ENCODE measurements at regions not wholly inside any gene's neighbourhood (a gene's known extent, or its start where the extent isn't known, plus 50 kb on each side); places are given as distances from the start of the nearest gene placed in this dataset.

- Histone ChIP-seq H3K9me3 (no peaks in the 10 kb centered on the region), H3K27me3 (no peaks in the 10 kb centered on the region), H3K36me3 (no peaks in the 10 kb centered on the region), H3K4me1 (peaks cover 0 to 9% (median 0%) of the 10 kb centered on the region in 9 donors), H3K27ac (no peak overlapping the region), H3K4me3 (no peak overlapping the region)
- DNase-seq (no peak), ATAC-seq (no peak)
- intact Hi-C loops (cut with DNase I) = no loop called here
- 75% methylated on average over 5 of the region's 5 CpGs for WGBS, 2 donors
- no peak for TF ChIP-seq CTCF (IDR thresholded peaks at IDR 0.05)
Observed at GRCh38 chr1:68801440-68801839, 304.6 kb upstream of the DEPDC1 start.

GRCh38 chr1:68805097-68805641 lies 308.3 kb upstream of the DEPDC1 start:
- ATAC-seq (no peak), DNase-seq (no peak)
- intact Hi-C loops (cut with DNase I) = no loop called here
- H3K4me1 ChIP-seq = peaks cover 0 to 3% (median 0%) of the 10 kb centered on the region in 9 donors
- TF ChIP-seq CTCF (IDR thresholded peaks at IDR 0.05) = no peak
- WGBS, 2 donors = 87 to 94% methylated on average over 2 of the region's 2 CpGs
- H3K27ac ChIP-seq = no peak overlapping the region
- H3K9me3 ChIP-seq = no peaks in the 10 kb centered on the region
- H3K27me3 ChIP-seq = no peaks in the 10 kb centered on the region
- no peaks in the 10 kb centered on the region for H3K36me3 ChIP-seq
- no peak overlapping the region for H3K4me3 ChIP-seq

GRCh38 chr1:68808351-68808750 lies 311.5 kb upstream of the DEPDC1 start:
- ATAC-seq (no peak), DNase-seq (no peak)
- Histone ChIP-seq H3K36me3 (no peaks in the 10 kb centered on the region), H3K27me3 (no peaks in the 10 kb centered on the region), H3K9me3 (no peaks in the 10 kb centered on the region), H3K4me1 (peaks cover 0 to 3% (median 0%) of the 10 kb centered on the region in 9 donors), H3K4me3 (no peak overlapping the region), H3K27ac (no peak overlapping the region)
- intact Hi-C loops (cut with DNase I) = no loop called here
- 10 to 18% methylated on average over 1 of the region's 1 CpG for WGBS, 2 donors
- no peak for TF ChIP-seq CTCF (IDR thresholded peaks at IDR 0.05)

GRCh38 chr1:68811806-68812205 lies 314.9 kb upstream of the DEPDC1 start:
- intact Hi-C loops (cut with DNase I) = no loop called here
- 80 to 86% methylated on average over 5 of the region's 5 CpGs for WGBS, 2 donors

More at GRCh38 chr1:68811806-68812205, 314.9 kb upstream of the DEPDC1 start:
- peaks cover 0 to 3% (median 0%) of the 10 kb centered on the region in 9 donors for H3K4me1 ChIP-seq
- peaks cover 0 to 4% (median 0%) of the 10 kb centered on the region in 7 donors for H3K27me3 ChIP-seq
- H3K4me3 ChIP-seq = no peak overlapping the region
- no peaks in the 10 kb centered on the region for H3K36me3 ChIP-seq
- H3K9me3 ChIP-seq = no peaks in the 10 kb centered on the region
- TF ChIP-seq CTCF (IDR thresholded peaks at IDR 0.05) = no peak
- DNase-seq (no peak), ATAC-seq (no peak)
- no peak overlapping the region for H3K27ac ChIP-seq

All from heart right ventricle (tissue), 16 donors.